ENCODE measurements at regions not wholly inside any gene's neighbourhood (a gene's known extent, or its start where the extent isn't known, plus 50 kb on each side); places are given as distances from the start of the nearest gene placed in this dataset.

- TF ChIP-seq EZH2 (IDR thresholded peaks at IDR 0.05; ENCODE audit: insufficient read depth, poor library complexity, severe bottlenecking) (no peak), EZH2phosphoT487 (IDR thresholded peaks at IDR 0.05; ENCODE audit: insufficient read depth, low read depth) (no peak)
Measured at GRCh38 chr13:37510441-37510840, 88.1 kb downstream of the POSTN start.
